ENCODE measurements at regions not wholly inside any gene's neighbourhood (a gene's known extent, or its start where the extent isn't known, plus 50 kb on each side); places are given as distances from the start of the nearest gene placed in this dataset.

GRCh38 chr2:181395851-181396250 is 61.3 kb upstream of the ITGA4 start:
- no peak for TF ChIP-seq CTCF (IDR thresholded peaks at IDR 0.05)
- TF ChIP-seq POLR2AphosphoS5 (IDR thresholded peaks at IDR 0.05), result no peak
- TF ChIP-seq POLR2A (IDR thresholded peaks at IDR 0.05), result no peak

All from breast epithelium (tissue), 3 donors.